ENCODE measurements at regions not wholly inside any gene's neighbourhood (a gene's known extent, or its start where the extent isn't known, plus 50 kb on each side); places are given as distances from the start of the nearest gene placed in this dataset.

DNA sequence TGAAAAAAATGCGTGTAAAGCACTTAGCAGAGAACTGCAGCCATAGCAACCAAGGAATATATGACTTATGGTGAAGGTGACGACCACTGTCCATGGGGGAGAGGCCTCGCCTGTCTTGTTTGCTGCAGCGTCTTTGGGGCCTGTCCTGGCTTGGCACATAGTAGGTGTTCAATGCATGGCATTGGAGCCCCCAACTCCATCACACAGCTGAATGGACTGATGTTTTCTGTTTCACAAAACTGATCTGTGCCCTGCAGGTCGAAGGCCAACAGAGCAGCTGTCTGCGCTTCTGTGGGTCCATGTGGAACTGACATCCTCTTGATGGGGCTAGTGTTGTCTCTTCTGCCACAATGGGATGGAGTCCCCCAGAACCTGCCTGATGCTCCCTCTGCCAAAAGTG lies 296.0 kb downstream of the PTPRU start:
- Histone ChIP-seq H3K4me1 (no peaks in the 10 kb centered on the region), H3K27me3 (peaks cover 36% of the 10 kb centered on the region), H3K9me3 (peaks cover 0 to 47% (median 0%) of the 10 kb centered on the region in 3 donors), H3K4me3 (no peak overlapping the region), H3K27ac (no peak overlapping the region), H3K36me3 (no peaks in the 10 kb centered on the region)
- TF ChIP-seq, protein P1, sequence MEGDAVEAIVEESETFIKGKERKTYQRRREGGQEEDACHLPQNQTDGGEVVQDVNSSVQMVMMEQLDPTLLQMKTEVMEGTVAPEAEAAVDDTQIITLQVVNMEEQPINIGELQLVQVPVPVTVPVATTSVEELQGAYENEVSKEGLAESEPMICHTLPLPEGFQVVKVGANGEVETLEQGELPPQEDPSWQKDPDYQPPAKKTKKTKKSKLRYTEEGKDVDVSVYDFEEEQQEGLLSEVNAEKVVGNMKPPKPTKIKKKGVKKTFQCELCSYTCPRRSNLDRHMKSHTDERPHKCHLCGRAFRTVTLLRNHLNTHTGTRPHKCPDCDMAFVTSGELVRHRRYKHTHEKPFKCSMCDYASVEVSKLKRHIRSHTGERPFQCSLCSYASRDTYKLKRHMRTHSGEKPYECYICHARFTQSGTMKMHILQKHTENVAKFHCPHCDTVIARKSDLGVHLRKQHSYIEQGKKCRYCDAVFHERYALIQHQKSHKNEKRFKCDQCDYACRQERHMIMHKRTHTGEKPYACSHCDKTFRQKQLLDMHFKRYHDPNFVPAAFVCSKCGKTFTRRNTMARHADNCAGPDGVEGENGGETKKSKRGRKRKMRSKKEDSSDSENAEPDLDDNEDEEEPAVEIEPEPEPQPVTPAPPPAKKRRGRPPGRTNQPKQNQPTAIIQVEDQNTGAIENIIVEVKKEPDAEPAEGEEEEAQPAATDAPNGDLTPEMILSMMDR (IDR thresholded peaks at IDR 0.05): no peak
- TF ChIP-seq POLR2AphosphoS5 (IDR thresholded peaks at IDR 0.05): no peak
- no peak for ATAC-seq
- 67 to 77% methylated on average over 2 to 4 of the region's 6 CpGs for WGBS, 2 donors (ENCODE audit: low coverage in 1 of 2)

DNA sequence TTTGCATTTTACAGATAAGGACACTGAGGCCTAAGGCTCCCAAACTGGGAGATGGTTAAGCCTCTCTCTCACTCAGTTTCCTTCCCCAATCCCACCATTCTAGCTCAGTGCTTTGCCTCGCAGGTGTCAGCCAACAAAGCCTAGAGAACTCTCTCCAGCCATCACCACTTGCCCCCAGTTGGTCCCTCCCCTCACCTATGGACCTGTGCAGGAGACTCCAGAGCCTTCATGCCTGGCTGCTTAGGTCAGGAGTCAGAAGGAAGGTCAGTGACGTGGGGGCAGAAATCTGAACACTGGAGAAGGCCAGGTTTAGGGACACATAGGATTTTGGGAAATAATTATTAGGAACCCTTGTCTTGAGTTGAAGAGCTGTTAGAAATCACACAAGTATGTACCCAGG lies 295.3 kb downstream of the PTPRU start:
- Histone ChIP-seq H3K9me3 (peaks cover 0 to 47% (median 0%) of the 10 kb centered on the region in 3 donors), H3K4me1 (no peaks in the 10 kb centered on the region), H3K27me3 (peaks cover 42% of the 10 kb centered on the region), H3K4me3 (no peak overlapping the region), H3K36me3 (no peaks in the 10 kb centered on the region), H3K27ac (no peak overlapping the region)
- WGBS, 2 donors (ENCODE audit: low coverage in 1 of 2): 80 to 100% methylated on average over 1 of the region's 2 CpGs
- ATAC-seq: no peak
- TF ChIP-seq POLR2AphosphoS5 (IDR thresholded peaks at IDR 0.05): no peak
- no peak for TF ChIP-seq EP300 (IDR thresholded peaks at IDR 0.05)
- TF ChIP-seq, protein P1 (IDR thresholded peaks at IDR 0.05): no peak
- TF ChIP-seq POLR2A (IDR thresholded peaks at IDR 0.05): no peak

DNA sequence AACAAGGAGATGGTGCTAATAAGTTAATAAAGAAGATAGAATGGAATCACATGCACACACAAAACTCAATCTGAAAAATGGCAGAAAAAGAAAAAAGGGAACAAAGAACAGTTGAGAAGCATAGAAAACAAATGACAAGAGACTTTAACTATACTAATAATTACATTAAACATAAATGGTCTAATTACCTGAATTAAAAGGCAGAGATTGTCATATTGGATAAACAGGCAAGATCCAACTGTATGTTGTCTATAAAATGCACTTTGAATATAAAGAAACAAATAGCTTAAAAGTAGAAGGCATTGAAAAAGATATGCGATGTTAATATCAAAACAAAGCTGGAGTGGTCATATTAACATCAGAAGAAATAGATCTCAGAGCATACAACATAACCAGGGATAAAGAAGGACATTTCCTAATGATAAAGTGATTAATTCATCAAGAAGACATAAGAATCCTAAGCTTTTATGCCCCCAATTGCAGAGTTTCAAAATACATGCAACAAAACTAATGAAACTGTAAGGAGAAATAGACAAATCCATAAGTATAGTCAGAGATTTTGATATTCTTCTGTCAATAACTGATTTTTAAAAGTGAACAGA lies 293.5 kb downstream of the PTPRU start:
- H3K9me3 ChIP-seq: peaks cover 0 to 42% (median 0%) of the 10 kb centered on the region in 3 donors
- WGBS, 2 donors (ENCODE audit: low coverage in 1 of 2): 71 to 100% methylated on average over 1 of the region's 1 CpG

DNA sequence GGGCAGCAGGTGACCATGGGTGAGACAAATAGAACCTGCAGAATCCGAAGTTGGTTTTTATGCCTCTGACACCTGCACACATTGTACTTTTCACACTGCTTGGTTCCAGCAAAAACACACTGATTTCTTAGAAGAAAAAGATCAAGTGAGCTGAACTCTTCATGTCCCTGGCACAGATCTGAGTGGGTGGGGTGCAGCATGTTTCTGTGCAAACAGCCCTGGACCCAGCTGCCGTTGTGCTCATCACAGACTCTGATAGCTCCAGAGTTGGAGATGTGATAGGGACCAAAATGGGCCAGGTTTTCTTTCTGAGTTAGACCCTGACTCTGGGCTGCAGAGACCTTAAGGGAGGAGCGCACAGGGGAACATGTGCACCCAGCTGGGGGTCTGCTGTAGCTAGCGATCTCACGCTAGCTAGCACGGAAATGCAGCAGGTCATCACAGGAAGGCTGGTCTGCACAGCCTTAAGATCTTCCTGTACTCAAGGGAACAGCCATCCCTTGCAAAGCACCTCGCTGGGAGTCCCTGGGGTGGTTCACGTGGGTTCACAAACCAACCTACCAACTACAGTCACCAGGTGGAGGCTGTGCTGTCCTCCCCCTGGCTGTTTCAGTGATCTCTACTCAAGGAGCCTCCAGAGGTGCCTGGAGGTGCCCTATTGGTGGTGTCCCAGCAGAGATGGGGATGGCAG lies 291.1 kb downstream of the PTPRU start:
- TF ChIP-seq, protein P1 (IDR thresholded peaks at IDR 0.05): no peak
- TF ChIP-seq POLR2AphosphoS5 (IDR thresholded peaks at IDR 0.05) (no peak), EP300 (IDR thresholded peaks at IDR 0.05) (no peak), POLR2A (IDR thresholded peaks at IDR 0.05) (no peak)
- H3K4me1 ChIP-seq: no peaks in the 10 kb centered on the region
- peaks cover 35% of the 10 kb centered on the region for H3K27me3 ChIP-seq
- 74 to 75% methylated on average over 2 of the region's 8 CpGs for WGBS, 2 donors (ENCODE audit: low coverage in 1 of 2)
- no peak overlapping the region for H3K27ac ChIP-seq
- no peaks in the 10 kb centered on the region for H3K36me3 ChIP-seq
- no peak for ATAC-seq
- H3K9me3 ChIP-seq: peaks cover 0 to 32% (median 0%) of the 10 kb centered on the region in 3 donors
- H3K4me3 ChIP-seq: no peak overlapping the region

More for the DNA sequence above, 293.5 kb downstream of the PTPRU start:
- Histone ChIP-seq H3K4me1 (no peaks in the 10 kb centered on the region), H3K36me3 (no peaks in the 10 kb centered on the region), H3K27me3 (peaks cover 42% of the 10 kb centered on the region), H3K4me3 (no peak overlapping the region), H3K27ac (no peak overlapping the region)
- ATAC-seq: no peak
- TF ChIP-seq, protein P1 (IDR thresholded peaks at IDR 0.05): no peak
- TF ChIP-seq EP300 (IDR thresholded peaks at IDR 0.05): no peak
- TF ChIP-seq POLR2AphosphoS5 (IDR thresholded peaks at IDR 0.05): no peak
- TF ChIP-seq POLR2A (IDR thresholded peaks at IDR 0.05): no peak

DNA sequence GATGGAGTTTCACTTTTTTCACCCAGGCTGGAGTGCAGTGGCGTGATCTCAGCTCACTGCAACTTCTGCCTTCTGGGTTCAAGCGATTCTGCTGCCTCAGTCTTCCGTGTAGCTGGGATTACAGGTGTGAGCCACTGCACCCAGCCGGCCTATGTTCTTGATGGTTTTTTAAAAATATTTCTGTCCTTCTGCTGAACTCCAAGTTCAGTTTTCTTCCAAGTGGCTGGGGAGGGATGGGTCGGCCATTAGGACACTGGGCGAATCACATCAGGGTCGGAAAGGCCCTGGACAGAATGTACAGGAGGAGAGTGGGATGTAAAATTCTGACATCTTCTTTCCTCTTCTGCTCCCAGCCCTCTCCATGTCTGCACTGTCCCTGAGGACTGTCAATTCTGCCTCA lies 289.6 kb downstream of the PTPRU start:
- no peak for TF ChIP-seq POLR2A (IDR thresholded peaks at IDR 0.05)
- TF ChIP-seq, protein P1 (IDR thresholded peaks at IDR 0.05): no peak
- no peak for TF ChIP-seq EP300 (IDR thresholded peaks at IDR 0.05)
- no peaks in the 10 kb centered on the region for H3K4me1 ChIP-seq
- no peak overlapping the region for H3K27ac ChIP-seq
- H3K9me3 ChIP-seq: peaks cover 0 to 25% (median 0%) of the 10 kb centered on the region in 3 donors
- peaks cover 42% of the 10 kb centered on the region for H3K27me3 ChIP-seq
- WGBS, 2 donors (ENCODE audit: low coverage in 1 of 2): 82% methylated on average over 3 of the region's 7 CpGs; no CpG with 5 or more reads in 1 of the 2 donors
- H3K36me3 ChIP-seq: no peaks in the 10 kb centered on the region
- no peak for ATAC-seq
- H3K4me3 ChIP-seq: no peak overlapping the region
